B cell (primary cell): ENCODE measurements at regions not wholly inside any gene's neighbourhood (a gene's known extent, or its start where the extent isn't known, plus 50 kb on each side); places are given as distances from the start of the nearest gene placed in this dataset.
"Not testable (repeated sequence)": the region's sequence is repeated elsewhere in the genome, so short reads cannot be mapped to it uniquely, and the experiment has no call there.

Experiments
- EZH2 ChIP-seq: IDR thresholded peaks from 2 replicates; pipeline ENCODE4 v1.6.1; 2012; ENCODE audit warnings: borderline replicate concordance, low read depth, mild to moderate bottlenecking, moderate library complexity, low read length; ENCODE audit not compliant: insufficient read depth, poor library complexity, severe bottlenecking
- TF ChIP-seq, protein P1 (sequence below): fragments of 200-600 bp; IDR thresholded peaks from one replicate; pipeline ENCODE4 v1.8.0; 2022; ENCODE audit warnings: antibody characterized with exemption, mild to moderate bottlenecking

DNA sequence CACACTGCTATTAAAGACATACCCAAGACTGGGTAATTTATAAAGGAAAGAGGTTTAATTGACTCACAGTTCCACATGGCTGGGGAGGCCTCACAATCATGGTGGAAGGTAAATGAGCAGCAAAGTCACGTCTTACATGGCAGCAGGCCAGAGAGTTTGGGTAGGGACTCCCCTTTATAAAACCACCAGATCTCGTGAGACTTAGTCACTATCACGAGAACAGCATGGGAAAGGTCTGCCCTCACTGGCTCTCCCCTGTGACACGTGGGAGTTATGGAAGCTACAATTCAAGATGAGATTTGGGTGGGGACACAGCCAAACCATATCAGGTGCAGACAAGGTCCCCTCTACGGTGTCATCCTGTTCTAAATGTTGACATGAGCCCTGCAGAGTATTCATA is 332.5 kb downstream of the QKI start:
- TF ChIP-seq, protein P1, sequence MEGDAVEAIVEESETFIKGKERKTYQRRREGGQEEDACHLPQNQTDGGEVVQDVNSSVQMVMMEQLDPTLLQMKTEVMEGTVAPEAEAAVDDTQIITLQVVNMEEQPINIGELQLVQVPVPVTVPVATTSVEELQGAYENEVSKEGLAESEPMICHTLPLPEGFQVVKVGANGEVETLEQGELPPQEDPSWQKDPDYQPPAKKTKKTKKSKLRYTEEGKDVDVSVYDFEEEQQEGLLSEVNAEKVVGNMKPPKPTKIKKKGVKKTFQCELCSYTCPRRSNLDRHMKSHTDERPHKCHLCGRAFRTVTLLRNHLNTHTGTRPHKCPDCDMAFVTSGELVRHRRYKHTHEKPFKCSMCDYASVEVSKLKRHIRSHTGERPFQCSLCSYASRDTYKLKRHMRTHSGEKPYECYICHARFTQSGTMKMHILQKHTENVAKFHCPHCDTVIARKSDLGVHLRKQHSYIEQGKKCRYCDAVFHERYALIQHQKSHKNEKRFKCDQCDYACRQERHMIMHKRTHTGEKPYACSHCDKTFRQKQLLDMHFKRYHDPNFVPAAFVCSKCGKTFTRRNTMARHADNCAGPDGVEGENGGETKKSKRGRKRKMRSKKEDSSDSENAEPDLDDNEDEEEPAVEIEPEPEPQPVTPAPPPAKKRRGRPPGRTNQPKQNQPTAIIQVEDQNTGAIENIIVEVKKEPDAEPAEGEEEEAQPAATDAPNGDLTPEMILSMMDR = not testable (repeated sequence)
- not testable (repeated sequence) for TF ChIP-seq EZH2
